NB4 (cell line): ENCODE measurements at regions not wholly inside any gene's neighbourhood (a gene's known extent, or its start where the extent isn't known, plus 50 kb on each side); places are given as distances from the start of the nearest gene placed in this dataset.

Source experiments
- MYC ChIP-seq: IDR thresholded peaks from 2 replicates; pipeline ENCODE4 v1.6.1; 2011; ENCODE audit warnings: low read depth, low read length
- TF ChIP-seq, protein P1 (sequence below): IDR thresholded peaks from one replicate; pipeline ENCODE4 v1.5.1; 2012; ENCODE audit warnings: low read depth, low read length

DNA sequence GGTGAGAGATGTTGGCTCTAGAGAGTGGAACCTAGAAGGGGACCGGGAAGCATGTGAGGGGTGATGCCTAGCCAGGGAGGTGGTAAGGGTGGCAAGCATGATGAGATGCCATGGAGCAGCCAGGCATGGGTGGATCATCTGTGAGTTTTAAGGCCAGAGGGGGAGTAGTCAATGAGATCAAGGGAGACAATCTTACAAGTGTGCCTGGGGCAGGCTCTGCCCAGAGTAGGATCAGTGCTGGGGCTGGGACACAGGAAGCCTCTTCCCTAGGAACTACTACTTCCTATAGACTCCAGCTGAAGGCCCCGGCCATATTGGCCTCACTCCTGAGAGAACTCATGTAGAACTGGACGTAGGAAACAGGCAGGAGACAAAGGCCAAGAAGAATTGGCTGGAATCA is 192.4 kb upstream of the CSF3R start:
- no peak for TF ChIP-seq MYC
- TF ChIP-seq, protein P1, sequence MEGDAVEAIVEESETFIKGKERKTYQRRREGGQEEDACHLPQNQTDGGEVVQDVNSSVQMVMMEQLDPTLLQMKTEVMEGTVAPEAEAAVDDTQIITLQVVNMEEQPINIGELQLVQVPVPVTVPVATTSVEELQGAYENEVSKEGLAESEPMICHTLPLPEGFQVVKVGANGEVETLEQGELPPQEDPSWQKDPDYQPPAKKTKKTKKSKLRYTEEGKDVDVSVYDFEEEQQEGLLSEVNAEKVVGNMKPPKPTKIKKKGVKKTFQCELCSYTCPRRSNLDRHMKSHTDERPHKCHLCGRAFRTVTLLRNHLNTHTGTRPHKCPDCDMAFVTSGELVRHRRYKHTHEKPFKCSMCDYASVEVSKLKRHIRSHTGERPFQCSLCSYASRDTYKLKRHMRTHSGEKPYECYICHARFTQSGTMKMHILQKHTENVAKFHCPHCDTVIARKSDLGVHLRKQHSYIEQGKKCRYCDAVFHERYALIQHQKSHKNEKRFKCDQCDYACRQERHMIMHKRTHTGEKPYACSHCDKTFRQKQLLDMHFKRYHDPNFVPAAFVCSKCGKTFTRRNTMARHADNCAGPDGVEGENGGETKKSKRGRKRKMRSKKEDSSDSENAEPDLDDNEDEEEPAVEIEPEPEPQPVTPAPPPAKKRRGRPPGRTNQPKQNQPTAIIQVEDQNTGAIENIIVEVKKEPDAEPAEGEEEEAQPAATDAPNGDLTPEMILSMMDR, result no peak
